H9 (cell line): ENCODE measurements at regions not wholly inside any gene's neighbourhood (a gene's known extent, or its start where the extent isn't known, plus 50 kb on each side); places are given as distances from the start of the nearest gene placed in this dataset.
"Not testable (repeated sequence)": the region's sequence is repeated elsewhere in the genome, so short reads cannot be mapped to it uniquely, and the experiment has no call there.

ENCODE experiments used
- DNase-seq: peaks from one replicate; pipeline ENCODE4 v3.0.0-alpha.2; 2017
- H2AFZ ChIP-seq: one replicate; pipeline ENCODE4 v1.6.1; 2013; ENCODE audit warnings: mild to moderate bottlenecking, low read length, control low read depth, moderate library complexity
- H2AK5ac ChIP-seq: 2 replicates; pipeline ENCODE4 v1.6.1; 2013; ENCODE audit warnings: low read length, control low read depth, mixed read lengths; ENCODE audit not compliant: insufficient read length
- H2BK120ac ChIP-seq: one replicate; pipeline ENCODE4 v1.6.1; 2013; ENCODE audit warnings: low read depth, mild to moderate bottlenecking, low read length, control low read depth, inconsistent platforms; ENCODE audit not compliant: poor library complexity, severe bottlenecking
- H2BK12ac ChIP-seq: 2 replicates; pipeline ENCODE4 v1.6.1; 2013; ENCODE audit warnings: low read length, control low read depth, mixed read lengths, low read depth; ENCODE audit not compliant: insufficient read length
- H2BK15ac ChIP-seq: 2 replicates; pipeline ENCODE4 v1.6.1; 2013; ENCODE audit warnings: low read depth, low read length, control low read depth
- H2BK20ac ChIP-seq: one replicate; pipeline ENCODE4 v1.6.1; 2013; ENCODE audit warnings: low read depth, mild to moderate bottlenecking, low read length, control low read depth, inconsistent platforms; ENCODE audit not compliant: poor library complexity, severe bottlenecking
- H2BK5ac ChIP-seq: 2 replicates; pipeline ENCODE4 v1.6.1; 2013; ENCODE audit warnings: low read length, control low read depth, mixed read lengths; ENCODE audit not compliant: insufficient read length
- H3K14ac ChIP-seq: 2 replicates; pipeline ENCODE4 v1.6.1; 2013; ENCODE audit warnings: low read length, control low read depth; ENCODE audit not compliant: insufficient read depth
- H3K18ac ChIP-seq: 2 replicates; pipeline ENCODE4 v1.6.1; 2013; ENCODE audit warnings: low read depth, mild to moderate bottlenecking, mixed read lengths, low read length, control low read depth; ENCODE audit not compliant: insufficient read length
- H3K23ac ChIP-seq: 2 replicates; pipeline ENCODE4 v1.6.1; 2013; ENCODE audit warnings: low read length, control low read depth, mixed read lengths, low read depth; ENCODE audit not compliant: insufficient read length
- H3K23me2 ChIP-seq: 2 replicates; pipeline ENCODE4 v1.6.1; 2013; ENCODE audit warnings: low read depth, mild to moderate bottlenecking, mixed read lengths, low read length, control low read depth; ENCODE audit not compliant: insufficient read length, poor library complexity, severe bottlenecking
- H3K27ac ChIP-seq: 2 replicates; pipeline ENCODE4 v1.5.1; 2013; ENCODE audit warnings: low read length, control low read depth, mixed read lengths, low read depth; ENCODE audit not compliant: insufficient read length
- H3K27me3 ChIP-seq: 2 replicates; pipeline ENCODE4 v1.6.1; 2013; ENCODE audit warnings: low read length, control low read depth, inconsistent platforms; ENCODE audit not compliant: insufficient read depth
- H3K4ac ChIP-seq: 2 replicates; pipeline ENCODE4 v1.6.1; 2013; ENCODE audit warnings: low read depth, mild to moderate bottlenecking, control low read depth, inconsistent platforms, low read length, moderate library complexity
- H3K4me1 ChIP-seq: 2 replicates; pipeline ENCODE4 v1.6.1; 2013; ENCODE audit warnings: low read length, control low read depth, inconsistent platforms; ENCODE audit not compliant: insufficient read depth
- H3K4me2 ChIP-seq: 2 replicates; pipeline ENCODE4 v1.6.1; 2013; ENCODE audit warnings: low read length, control low read depth, mixed read lengths; ENCODE audit not compliant: insufficient read length, insufficient read depth
- H3K56ac ChIP-seq: 2 replicates; pipeline ENCODE4 v1.6.1; 2013; ENCODE audit warnings: low read depth, mild to moderate bottlenecking, mixed read lengths, low read length, control low read depth; ENCODE audit not compliant: insufficient read length
- H3K79me1 ChIP-seq: 2 replicates; pipeline ENCODE4 v1.6.1; 2013; ENCODE audit warnings: low read depth, mild to moderate bottlenecking, moderate library complexity, low read length, control low read depth, inconsistent platforms; ENCODE audit not compliant: insufficient read depth, poor library complexity, severe bottlenecking
- H3K79me2 ChIP-seq: 2 replicates; pipeline ENCODE4 v1.6.1; 2013; ENCODE audit warnings: low read length, control low read depth, inconsistent platforms; ENCODE audit not compliant: insufficient read depth
- H3K9ac ChIP-seq: 2 replicates; pipeline ENCODE4 v1.6.1; 2013; ENCODE audit warnings: low read length, control low read depth, mixed read lengths; ENCODE audit not compliant: insufficient read length; ENCODE audit errors: extremely low read depth
- H3K9me3 ChIP-seq: one replicate; pipeline ENCODE4 v1.6.1; 2013; ENCODE audit warnings: low read depth, low read length, inconsistent platforms; ENCODE audit not compliant: control insufficient read depth
- H3T11ph ChIP-seq: one replicate; pipeline ENCODE4 v1.6.1; 2013; ENCODE audit warnings: mild to moderate bottlenecking, low read length, control low read depth, inconsistent platforms
- H4K20me1 ChIP-seq: one replicate; pipeline ENCODE4 v1.6.1; 2013; ENCODE audit not compliant: control insufficient read depth, insufficient read length, insufficient read depth
- H4K5ac ChIP-seq: 2 replicates; pipeline ENCODE4 v1.6.1; 2013; ENCODE audit warnings: low read depth, mild to moderate bottlenecking, mixed read lengths, low read length, control low read depth; ENCODE audit not compliant: insufficient read length
- H4K8ac ChIP-seq: replicated peaks from 2 replicates; pipeline ENCODE4 v1.6.1; 2013; ENCODE audit warnings: low read length, control low read depth, mixed read lengths, low read depth; ENCODE audit not compliant: insufficient read length
- H4K91ac ChIP-seq: 2 replicates; pipeline ENCODE4 v1.6.1; 2013; ENCODE audit warnings: low read depth, mild to moderate bottlenecking, moderate library complexity, mixed read lengths, low read length, control low read depth; ENCODE audit not compliant: insufficient read length
- H3K27ac Mint-ChIP-seq, 3 experiments: 2 replicates in 2 of 3; 3 replicates in 1 of 3; pipeline ENCODE4 v1.8.0; 2020 to 2021; ENCODE audit warnings: mixed read lengths in 3 of 3, mild to moderate bottlenecking in 1 of 3, moderate library complexity in 1 of 3
- H3K27me3 Mint-ChIP-seq: 2 replicates; pipeline ENCODE4 v1.8.0; 2021; ENCODE audit warnings: low read depth, mild to moderate bottlenecking, moderate library complexity, mixed read lengths
- H3K36me3 Mint-ChIP-seq, 3 experiments: 2 replicates in 2 of 3; 3 replicates in 1 of 3; pipeline ENCODE4 v1.8.0; 2020 to 2021; ENCODE audit warnings: low read depth in 3 of 3, mixed read lengths in 3 of 3; ENCODE audit not compliant: insufficient read depth in 1 of 3
- H3K4me1 Mint-ChIP-seq, 2 experiments: 2 replicates each; pipeline ENCODE4 v1.8.0; 2020; ENCODE audit warnings: mixed read lengths in 2 of 2
- H3K4me3 Mint-ChIP-seq, 2 experiments: 2 replicates in 1 of 2; 3 replicates in 1 of 2; pipeline ENCODE4 v1.8.0; 2020 to 2021; ENCODE audit warnings: mild to moderate bottlenecking in 2 of 2, mixed read lengths in 2 of 2, moderate library complexity in 1 of 2
- H3K9me3 Mint-ChIP-seq, 2 experiments: 2 replicates in 1 of 2; 3 replicates in 1 of 2; pipeline ENCODE4 v1.8.0; 2020; ENCODE audit warnings: mild to moderate bottlenecking in 2 of 2, mixed read lengths in 2 of 2, moderate library complexity in 1 of 2
- WGBS: extraction: QIAGEN DNeasy Blood & Tissue Kit; methylation state at CpG from one replicate; pipeline ENCODE4 v1.1.7; 2013; ENCODE audit warnings: missing lambda C conversion rate, low lambda C conversion rate, mixed read lengths; ENCODE audit not compliant: insufficient read length; ENCODE audit errors: extremely low coverage; 5-methylcytosine and 5-hydroxymethylcytosine counted together
- TF ChIP-seq, protein P1 (sequence below): fragments of 200-600 bp; sonication (generic); conservative IDR thresholded peaks from 3 replicates; pipeline ENCODE4 v1.8.0; 2021; ENCODE audit warnings: antibody characterized with exemption, mild to moderate bottlenecking

- no peaks in the 10 kb centered on the region for H3K4me1 ChIP-seq
- TF ChIP-seq, protein P1, sequence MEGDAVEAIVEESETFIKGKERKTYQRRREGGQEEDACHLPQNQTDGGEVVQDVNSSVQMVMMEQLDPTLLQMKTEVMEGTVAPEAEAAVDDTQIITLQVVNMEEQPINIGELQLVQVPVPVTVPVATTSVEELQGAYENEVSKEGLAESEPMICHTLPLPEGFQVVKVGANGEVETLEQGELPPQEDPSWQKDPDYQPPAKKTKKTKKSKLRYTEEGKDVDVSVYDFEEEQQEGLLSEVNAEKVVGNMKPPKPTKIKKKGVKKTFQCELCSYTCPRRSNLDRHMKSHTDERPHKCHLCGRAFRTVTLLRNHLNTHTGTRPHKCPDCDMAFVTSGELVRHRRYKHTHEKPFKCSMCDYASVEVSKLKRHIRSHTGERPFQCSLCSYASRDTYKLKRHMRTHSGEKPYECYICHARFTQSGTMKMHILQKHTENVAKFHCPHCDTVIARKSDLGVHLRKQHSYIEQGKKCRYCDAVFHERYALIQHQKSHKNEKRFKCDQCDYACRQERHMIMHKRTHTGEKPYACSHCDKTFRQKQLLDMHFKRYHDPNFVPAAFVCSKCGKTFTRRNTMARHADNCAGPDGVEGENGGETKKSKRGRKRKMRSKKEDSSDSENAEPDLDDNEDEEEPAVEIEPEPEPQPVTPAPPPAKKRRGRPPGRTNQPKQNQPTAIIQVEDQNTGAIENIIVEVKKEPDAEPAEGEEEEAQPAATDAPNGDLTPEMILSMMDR: no peak
Measured at GRCh38 chr2:160576054-160576499, 82.5 kb upstream of the RBMS1 start.

GRCh38 chr2:160577081-160577480 lies 83.5 kb upstream of the RBMS1 start:
- H3K36me3 Mint-ChIP-seq: peaks cover 2 to 18% (median 6%) of the 10 kb centered on the region in 3 experiments; a peak in 6 of 7 replicates
- not testable (repeated sequence) for H2BK5ac ChIP-seq, H3K27ac Mint-ChIP-seq, H3K4me2 ChIP-seq, H3K18ac ChIP-seq, DNase-seq, H3K4me1 ChIP-seq, H2AK5ac ChIP-seq, H3K79me1 ChIP-seq, H3K27me3 Mint-ChIP-seq, H3K9me3 ChIP-seq, H4K20me1 ChIP-seq, H2BK120ac ChIP-seq, H4K91ac ChIP-seq, H3T11ph ChIP-seq, H3K4me3 Mint-ChIP-seq, H3K27me3 ChIP-seq, H2BK15ac ChIP-seq, H4K8ac ChIP-seq, H3K4ac ChIP-seq, H3K14ac ChIP-seq, H3K9me3 Mint-ChIP-seq, H3K27ac ChIP-seq, H2AFZ ChIP-seq, H2BK12ac ChIP-seq, H3K9ac ChIP-seq, H3K56ac ChIP-seq, H3K23me2 ChIP-seq, H3K79me2 ChIP-seq, H4K5ac ChIP-seq, H3K23ac ChIP-seq, H2BK20ac ChIP-seq
- WGBS: no CpG with 5 or more reads among the region's 1 CpG
- peaks cover 11 to 16% of the 10 kb centered on the region in 2 experiments for H3K4me1 Mint-ChIP-seq

More at GRCh38 chr2:160576054-160576499, 82.5 kb upstream of the RBMS1 start:
- Mint-ChIP-seq H3K4me3 (no peak overlapping the region), H3K36me3 (peaks cover 2 to 20% (median 7%) of the 10 kb centered on the region in 3 experiments; a peak in 6 of 7 replicates), H3K4me1 (peaks cover under 1 to 8% of the 10 kb centered on the region in 2 experiments; a peak in 3 of 4 replicates), H3K27me3 (no peaks in the 10 kb centered on the region), H3K27ac (no peak overlapping the region), H3K9me3 (peaks cover 7 to 8% of the 10 kb centered on the region in 2 experiments; a peak in 4 of 5 replicates)
- no peaks in the 10 kb centered on the region for H3K27me3 ChIP-seq
- H2AK5ac ChIP-seq: no peak overlapping the region
- H4K20me1 ChIP-seq: no peaks in the 10 kb centered on the region
- no peaks in the 10 kb centered on the region for H3K79me1 ChIP-seq
- no peak overlapping the region for H3K14ac ChIP-seq
- DNase-seq: no peak
- no peak overlapping the region for H4K8ac ChIP-seq
- no peak overlapping the region for H3K23ac ChIP-seq
- H2BK15ac ChIP-seq: no peak overlapping the region
- H3K23me2 ChIP-seq: no peaks in the 10 kb centered on the region
- no peak overlapping the region for H4K5ac ChIP-seq
- H3K4me2 ChIP-seq: no peak overlapping the region
- no CpG with 5 or more reads among the region's 1 CpG for WGBS
- H3K18ac ChIP-seq: no peak overlapping the region
- H3K79me2 ChIP-seq: no peaks in the 10 kb centered on the region
- no peak overlapping the region for H3K56ac ChIP-seq
- peaks cover 6% of the 10 kb centered on the region for H3K9me3 ChIP-seq
- no peak overlapping the region for H4K91ac ChIP-seq
- no peak overlapping the region for H2BK20ac ChIP-seq
- H2AFZ ChIP-seq: no peak overlapping the region
- H2BK5ac ChIP-seq: no peak overlapping the region
- H3K27ac ChIP-seq: no peak overlapping the region
- no peak overlapping the region for H3T11ph ChIP-seq
- H2BK12ac ChIP-seq: no peak overlapping the region
- no peak overlapping the region for H3K4ac ChIP-seq
- H2BK120ac ChIP-seq: no peak overlapping the region
- H3K9ac ChIP-seq: no peak overlapping the region
